ENCODE measurements at regions not wholly inside any gene's neighbourhood (a gene's known extent, or its start where the extent isn't known, plus 50 kb on each side); places are given as distances from the start of the nearest gene placed in this dataset.

- TF ChIP-seq CTCF (IDR thresholded peaks at IDR 0.05) (no peak), POLR2A (IDR thresholded peaks at IDR 0.05) (no peak)
Measured at GRCh38 chr22:44616882-44617655, 84.9 kb upstream of the PRR5 start.
